Superior temporal gyrus (tissue), 1 donor: ENCODE measurements at regions not wholly inside any gene's neighbourhood (a gene's known extent, or its start where the extent isn't known, plus 50 kb on each side); places are given as distances from the start of the nearest gene placed in this dataset.
A peak's percentile ranks its signal among the peaks of the same experiment; 100 is the strongest.

ENCODE experiments used
- DNase-seq: peaks from one replicate; pipeline ENCODE4 v3.0.0-alpha.2; 2016; ENCODE audit errors: extremely low spot score

DNA sequence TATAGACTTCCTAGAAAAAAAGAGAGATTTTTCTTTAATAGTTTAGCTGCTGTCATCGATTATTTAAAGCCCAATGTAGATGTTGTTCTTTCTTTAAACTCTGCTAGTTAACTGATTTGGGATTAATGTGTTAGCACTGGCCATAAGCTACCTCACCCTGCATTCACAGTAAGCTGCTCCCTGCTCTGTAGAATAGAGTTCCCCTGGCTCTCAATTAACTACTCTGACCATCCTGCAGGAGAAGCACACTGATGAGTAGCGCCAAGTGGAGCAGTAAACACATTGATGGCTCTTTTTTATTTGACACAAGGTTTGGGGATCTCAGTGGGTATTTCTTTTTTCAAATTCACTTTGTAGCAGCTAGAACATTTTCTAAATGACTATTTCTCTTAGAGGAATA, 807.9 kb upstream of the ZNF608 start:
- DNase-seq, result no peak

DNA sequence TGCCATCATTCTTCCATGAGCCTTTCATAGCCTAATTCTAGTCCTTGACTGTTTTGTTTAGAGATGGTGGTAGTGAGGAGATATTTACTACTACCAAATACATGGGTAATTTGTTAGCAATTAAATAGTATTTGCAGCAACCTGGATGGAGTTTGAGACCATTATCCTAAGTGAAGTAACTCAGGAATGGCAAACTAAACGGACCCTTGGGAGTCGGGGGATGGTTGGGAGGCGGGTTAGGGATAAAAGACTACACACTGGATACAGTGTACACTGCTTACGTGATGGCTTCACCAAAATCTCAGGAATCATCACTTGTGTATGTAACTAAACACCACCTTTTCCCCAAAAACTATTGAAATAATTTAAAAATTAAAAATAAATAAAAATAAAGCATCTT, 809.2 kb upstream of the ZNF608 start:
- no peak for DNase-seq

DNA sequence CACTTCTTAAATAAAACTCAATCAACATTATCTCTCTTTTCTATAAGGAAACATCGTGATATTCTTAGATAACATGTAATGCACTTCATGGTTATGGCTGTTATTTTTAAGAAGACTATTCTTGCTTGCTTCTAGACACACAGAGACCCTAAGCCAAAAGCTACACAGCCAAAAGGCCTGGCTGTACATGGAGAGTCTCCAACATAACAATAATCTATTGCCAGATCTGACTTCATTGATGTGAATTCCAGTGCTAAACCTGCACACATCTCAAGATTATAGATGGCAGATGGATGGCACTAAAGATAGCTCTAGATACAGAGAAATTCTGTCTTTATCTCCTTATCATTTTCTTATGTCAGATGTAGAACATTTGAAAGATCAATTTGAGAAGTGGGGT, 811.6 kb upstream of the ZNF608 start:
- no peak for DNase-seq

DNA sequence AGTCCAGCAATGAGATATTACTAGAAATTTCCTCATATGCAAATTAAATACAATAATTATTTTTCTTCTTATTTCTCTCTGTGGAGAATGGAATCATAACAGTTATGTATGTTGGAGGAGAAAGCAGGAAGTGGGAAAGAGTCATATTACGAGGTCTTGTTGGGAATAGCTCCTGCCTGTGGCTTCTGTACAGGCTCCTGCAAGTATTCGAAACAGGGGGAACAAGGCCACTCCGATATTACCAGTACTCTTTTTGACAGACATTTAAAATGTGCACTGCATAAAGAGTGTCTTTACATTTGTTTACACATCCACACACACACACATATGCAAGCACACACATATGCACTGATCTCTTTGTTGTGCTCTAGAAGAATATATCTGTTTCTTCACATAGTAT, 812.0 kb upstream of the ZNF608 start:
- DNase-seq, result no peak

DNA sequence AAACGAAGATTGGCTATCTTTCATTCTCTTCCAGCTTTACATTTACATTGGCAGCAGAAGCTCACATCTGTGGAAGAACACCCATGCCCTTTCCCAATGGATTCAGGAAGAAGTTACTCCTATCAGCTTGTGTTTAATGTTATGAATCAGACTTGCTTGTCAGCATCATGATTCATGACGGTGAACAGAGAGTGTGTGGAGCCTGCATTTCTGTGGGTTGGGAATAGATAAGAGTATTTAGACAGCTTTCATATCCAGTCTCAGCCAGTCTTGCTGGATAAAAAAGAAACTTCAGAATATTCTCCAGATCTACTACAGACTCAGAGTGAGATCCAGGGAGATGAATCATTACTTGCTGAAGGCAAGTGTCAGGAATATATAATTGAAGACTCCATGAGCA, 812.9 kb upstream of the ZNF608 start:
- DNase-seq, result no peak

DNA sequence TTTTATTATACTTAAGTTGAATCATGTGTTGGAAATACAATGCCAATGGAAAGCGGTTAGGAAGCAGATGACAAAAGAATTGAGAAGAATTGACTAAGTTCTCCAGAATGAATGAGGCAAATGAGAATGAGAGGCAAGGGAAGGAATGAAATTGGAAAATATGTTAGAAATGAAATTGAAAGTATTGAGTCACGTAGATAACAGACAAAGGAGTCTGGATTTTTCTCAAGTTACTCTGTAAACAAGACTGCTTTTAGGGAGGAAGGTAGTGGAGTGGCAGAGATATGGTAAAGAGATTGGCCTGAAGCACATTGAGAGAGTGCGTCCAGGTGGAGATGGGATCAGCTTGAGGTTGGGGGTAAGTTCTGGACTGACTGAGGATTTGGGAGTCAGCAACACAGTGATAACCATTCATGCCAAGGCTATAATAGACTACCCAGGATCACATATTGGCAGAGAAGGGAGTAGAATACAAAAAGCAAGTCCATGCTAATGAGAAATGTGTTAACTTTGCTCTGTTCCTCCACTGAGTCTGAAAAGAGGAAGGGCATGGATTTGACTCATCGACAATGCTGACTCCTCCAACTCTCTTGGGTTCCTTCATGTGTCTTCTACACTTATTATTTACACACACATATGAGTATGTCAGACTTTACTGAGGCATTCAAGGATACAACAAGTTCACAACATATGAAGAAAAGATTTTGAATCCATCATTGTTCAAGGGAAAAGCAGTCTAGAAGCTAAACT, 814.2 kb upstream of the ZNF608 start:
- no peak for DNase-seq

DNA sequence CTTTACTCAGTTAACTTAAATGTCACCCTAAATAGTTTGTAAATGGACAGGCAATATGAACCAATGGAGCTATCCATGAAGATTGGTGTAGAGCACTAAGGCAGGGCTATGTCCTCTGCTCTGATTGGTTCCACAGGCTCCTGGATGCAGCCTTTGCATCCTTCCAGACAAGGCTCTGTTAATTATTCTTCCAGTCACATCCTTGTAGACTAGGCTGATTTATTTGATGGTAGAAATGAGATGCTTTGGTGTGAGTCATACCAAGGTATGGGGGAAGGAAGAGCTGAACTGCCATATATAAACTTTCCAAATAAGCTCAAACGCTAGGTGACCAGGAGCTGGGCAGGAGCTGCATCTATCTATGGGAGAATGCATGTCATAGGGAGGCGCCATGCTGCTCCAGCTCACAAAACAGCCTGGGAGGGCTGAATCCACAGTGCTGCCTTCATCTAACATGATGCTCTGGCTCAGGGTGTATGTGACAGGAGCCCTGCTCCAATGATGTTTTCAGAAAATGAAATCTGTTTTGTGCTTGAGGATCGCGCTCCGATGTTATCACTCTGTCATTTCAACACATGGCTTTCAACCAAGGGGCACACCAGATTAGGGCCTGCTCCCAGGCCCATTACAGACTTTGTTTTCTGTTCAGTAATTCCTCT, 818.0 kb upstream of the ZNF608 start:
- DNase-seq, result no peak

DNA sequence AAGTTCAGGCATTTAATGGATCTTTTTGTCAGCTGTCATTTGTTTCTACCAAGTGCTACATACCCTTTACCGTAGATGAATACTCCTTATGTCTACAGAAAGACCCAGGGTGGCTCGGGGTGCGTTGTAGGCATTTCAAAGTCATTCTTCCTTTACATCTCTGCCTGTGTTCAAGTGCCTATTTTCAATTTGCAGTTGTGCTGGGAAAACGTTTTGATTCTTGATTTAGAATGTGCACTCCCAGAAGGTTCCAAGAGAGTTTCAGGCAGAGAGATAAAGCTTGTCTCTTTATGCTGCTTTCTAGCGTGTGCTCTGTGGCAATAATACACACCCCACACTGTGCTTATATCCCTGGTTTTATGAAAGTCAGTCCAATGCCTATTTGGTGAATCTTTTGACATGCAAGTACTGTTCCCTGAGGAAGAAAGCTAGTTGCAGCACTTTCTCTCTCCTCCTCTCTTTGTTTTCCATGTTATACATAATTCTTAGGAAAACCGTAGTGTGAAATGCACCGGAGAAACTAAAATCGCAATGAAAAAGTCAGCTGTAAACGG, 828.1 kb upstream of the ZNF608 start:
- DNase-seq, result peak; percentile 70

DNA sequence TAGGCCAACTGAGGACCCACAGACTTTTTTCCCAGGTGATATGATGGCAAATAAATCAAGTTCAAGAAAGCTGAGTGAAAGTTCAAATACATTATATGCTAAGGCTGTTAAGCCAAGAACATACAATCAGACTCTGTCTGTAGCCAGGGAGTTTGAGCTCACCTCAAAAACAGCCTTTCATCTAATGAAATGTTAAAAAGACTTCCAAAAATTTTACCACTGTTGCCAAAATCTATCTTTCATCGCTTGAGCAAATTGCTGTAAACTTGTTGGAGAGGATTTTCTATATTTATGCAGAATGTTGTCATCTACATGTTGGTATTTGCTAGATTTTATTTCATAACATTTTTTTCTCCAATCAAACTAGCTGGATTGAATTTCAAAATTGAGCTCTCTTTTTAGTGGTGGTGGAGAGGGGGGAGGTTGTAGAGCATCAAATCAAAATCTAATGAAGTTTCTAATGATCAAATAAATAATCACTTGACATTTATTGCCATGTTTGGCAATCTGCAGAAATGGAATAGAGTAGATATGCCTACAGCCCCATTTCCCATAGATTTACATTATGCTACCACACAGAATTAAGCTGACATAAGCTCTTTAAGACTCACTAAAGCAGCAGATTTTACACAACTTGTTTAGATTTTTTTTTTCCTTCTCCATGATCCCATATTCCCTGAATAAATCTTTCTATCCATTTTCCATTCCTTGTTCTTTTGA, 828.9 kb upstream of the ZNF608 start:
- DNase-seq, result peak; percentile 50

DNA sequence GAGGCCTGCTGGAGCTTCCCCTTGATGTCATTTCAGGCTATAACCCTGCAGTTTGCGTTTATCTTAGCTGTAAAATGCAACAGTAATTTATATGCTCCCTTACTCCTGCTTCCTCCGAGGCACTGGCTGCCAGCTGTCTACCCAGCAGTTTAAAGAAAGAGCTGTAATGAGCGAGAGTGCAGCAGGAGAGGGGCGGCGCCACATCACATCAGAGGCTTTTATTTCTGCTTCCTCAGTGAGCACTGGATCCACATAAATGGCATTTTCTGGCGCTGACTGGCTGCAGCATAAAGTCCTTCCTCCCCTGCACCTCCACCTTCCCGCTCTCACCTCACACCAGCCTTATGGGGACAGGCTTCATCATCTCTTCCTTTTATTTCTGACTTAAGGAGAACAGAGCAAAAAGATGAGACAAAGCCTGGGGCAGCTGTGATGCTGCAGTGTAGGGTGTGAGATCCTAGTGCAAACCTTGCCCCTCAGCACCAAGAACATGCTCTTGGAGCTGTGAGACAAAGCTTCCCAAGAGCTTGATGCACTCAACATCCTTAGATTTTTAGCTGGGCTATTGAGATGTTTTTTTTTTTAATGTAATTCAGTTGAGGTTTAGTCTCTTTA, 829.6 kb upstream of the ZNF608 start:
- DNase-seq, result peak; percentile 83

DNA sequence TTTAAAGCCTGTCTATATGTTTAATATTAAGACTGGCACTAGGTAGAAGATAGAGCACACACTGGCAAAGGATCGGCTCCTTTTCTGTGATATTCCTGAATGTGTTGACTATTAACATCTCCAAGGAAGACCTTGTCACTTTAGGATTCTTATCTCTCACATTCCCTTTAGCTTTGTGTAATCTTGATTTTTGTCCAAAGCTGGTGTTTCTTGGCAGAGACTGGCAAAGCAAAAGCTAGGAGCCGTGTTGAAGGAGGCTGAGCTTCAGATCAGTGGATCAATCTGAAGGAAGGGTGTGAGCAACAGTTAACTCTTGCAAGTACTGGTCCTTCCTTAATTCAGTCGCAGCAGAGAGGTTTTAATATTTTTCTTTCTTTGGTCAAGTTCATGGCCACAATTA, 830.4 kb upstream of the ZNF608 start:
- DNase-seq, result peak; percentile 60

DNA sequence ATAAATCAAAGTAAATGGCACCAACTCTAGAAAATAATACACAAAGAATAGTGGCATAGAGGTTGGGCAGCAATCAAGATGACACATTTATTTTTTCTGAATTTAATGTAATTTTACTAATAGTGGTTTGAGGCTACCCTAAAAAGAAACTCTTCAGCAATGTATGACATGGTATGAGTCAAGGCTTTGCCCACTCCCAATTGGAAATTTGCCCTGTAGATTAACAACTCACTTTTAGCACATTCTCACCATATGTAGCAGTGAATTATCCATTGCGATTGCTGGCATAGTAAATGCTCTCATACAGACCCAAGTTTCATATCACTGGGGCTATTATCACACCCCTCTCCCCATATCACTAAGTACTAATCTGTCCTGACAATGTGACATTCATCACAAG, 832.1 kb upstream of the ZNF608 start:
- no peak for DNase-seq

DNA sequence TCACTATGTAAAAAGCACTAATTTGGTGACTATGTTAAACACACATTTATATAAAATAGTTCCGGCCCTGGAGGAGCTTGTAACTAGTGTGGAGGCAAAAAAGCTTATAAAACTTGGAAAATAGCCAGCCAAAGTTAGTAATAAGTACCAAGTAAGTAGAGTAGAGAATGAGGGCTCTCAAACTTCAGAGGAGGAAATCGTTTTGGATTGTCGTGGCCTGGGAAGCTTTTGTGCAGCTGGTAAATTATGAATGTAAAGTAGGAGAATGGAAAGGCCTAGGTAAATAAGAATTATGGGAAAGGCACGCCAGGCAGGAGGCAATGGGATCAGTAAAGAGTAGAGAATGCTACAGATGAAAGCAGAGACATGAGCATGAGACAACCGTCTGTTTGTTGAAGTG, 832.7 kb upstream of the ZNF608 start:
- DNase-seq, result no peak

DNA sequence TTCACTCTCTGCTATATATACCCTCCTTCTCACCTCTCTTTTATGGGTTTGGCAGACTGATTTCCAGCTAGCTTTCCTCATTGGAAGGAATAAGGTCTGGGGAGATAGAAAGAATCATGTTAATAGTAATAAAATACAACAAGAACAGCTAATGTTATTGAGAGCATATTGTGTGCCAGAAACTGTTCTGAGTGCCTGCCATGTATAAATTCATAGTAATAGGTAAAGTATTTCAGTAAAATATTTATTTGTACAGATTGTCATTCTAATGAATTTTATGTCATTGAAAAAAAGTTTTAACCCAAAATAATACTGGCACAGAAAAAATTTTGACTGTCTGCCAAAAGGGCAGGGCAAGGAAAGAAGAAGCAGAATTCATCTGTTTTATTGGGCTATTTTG, 834.9 kb upstream of the ZNF608 start:
- no peak for DNase-seq

DNA sequence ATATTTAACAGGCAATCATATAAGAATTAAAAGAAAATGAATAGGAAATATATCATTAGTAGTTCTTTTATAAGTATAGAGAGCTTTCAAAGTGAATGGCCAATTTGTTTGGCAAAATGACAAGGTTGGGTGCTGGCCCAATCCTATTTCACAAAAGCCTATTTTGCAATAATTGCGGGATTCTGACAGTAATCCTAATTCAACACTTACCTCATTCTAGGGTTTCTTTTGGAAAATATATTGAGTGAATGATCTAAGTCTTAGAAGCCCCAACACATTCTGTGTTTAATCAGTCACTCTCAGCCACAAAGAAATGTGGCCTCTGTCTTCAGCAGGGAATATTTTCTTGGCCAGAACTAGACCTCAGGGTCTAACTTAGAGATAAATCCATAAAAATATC, 835.9 kb upstream of the ZNF608 start:
- DNase-seq, result no peak

DNA sequence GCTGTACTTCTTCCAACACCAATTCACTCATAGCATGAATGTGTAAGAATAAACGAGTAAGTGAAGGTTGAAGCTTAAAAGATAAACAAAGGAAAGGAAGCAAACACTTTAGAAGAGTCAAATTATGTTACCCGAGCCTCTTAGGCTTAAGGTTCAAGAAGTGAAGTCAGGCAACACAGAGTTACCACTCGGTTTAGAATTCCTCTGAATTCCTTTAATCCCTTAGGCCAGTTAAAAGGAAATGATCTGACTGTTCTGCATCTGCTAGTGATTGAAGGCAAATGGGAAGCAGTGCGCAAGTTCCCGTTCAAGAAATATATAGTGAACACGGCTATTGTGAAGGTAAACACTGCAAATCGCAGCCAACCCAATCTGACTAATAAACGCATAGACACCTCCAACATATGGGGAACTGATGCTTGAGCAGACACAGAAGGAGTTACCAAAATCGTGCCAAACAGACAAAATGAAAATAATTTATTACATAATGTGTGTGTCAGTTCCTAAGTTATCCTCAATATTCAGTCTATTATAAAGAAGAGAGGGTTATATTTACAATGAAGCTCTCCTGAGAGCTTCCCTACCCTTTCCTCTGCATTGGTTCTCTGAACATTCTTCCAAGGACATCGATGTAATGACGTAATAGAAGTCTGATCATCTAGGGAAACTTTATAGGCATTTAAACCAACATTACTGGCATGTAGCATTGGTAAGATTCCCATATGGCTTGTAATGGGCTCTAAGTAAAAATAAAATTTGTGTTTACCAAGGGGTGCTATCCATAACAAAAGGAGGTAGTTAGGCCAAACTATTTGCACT, 837.1 kb upstream of the ZNF608 start:
- no peak for DNase-seq

DNA sequence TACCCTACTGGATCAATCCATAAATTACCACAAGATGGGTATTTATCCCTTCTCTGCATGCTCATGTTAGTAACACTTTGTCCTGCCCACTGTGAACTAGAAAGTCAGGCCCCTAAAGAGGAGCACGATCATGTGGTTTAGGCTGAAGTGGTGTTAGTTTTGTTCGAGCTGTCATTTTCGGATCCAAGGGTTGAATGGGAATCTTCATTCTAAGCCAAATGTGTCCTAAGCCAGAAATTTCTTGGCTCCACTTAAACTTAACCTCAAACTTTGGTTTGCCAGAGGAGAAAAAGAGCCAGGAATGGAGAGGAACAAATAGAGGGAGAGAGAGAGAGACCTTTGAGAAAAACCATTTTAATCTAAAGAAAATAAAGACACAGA, 837.7 kb upstream of the ZNF608 start:
- DNase-seq, result peak; percentile 38

DNA sequence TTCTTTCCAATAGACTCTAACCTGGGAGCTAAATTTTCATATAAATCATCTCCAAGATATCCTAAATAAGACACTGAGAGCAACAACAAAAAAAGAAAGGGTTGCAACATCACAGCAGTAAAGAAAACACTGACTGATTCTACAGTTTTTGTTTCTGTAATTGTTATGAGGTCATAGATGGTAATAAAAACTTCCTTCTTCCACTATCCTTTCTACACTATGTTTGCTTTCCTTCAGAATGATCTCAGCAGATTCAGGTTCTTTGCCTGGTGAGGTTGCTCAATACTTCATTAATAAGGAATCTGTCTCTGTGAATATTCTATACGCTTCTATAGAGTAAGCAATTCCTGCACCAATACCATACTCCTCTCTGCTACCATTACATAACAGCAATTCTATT, 835.6 kb upstream of the GRAMD2B start:
- no peak for DNase-seq

DNA sequence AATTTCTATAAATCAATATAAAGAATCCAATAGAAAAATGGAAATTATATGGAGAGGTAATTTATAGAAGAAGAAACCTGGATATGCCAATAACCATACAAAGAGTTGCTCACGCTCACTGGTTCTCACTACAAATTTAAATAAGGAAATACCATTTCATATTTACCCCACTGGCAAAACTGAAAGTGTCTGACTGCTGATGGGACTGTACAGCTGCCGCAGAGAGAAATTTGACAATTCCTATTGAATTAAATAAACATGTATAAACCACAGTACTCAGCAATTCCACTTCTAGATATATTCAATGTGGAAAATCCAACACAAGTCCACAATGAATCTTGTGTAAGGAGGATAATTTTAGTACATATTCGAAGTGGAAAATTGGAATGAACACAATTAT, 830.4 kb upstream of the GRAMD2B start:
- no peak for DNase-seq

DNA sequence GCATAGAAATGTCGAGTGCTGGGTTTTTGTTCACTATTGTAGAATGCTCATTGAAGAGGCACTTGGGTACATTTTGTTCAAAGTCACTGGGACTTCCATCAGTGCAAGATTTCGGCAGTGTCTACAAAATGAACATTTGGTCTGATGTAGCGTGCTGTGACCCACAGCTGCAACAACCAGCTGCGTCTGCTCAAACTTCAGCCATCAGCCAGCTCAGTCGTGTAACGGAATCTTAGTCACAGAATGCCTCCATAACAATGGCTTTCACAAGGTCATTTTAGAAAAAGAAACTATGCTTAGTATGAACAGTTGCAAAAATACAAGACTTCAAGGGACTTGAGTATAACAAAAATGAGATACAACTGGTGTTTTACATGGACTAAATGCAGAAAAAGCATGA, 828.1 kb upstream of the GRAMD2B start:
- DNase-seq, result peak; percentile 78

DNA sequence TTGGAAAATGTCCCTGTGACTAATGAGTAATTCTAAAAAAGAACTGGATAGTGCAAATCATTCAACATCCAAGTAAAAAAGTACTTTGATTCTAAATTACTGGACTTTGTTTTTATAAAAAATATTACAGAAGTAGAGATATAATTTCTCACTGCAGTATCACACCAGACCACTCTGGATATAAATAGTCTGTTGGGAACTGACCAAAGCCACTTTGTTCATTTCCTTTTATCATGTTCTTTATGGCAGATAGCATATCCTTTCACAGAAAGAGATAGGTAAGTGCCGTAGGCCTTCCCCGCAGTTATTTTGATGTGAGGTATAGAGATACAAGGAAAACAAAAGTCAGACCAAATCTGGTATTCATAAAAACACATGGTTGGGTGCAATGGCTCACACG, 827.4 kb upstream of the GRAMD2B start:
- DNase-seq, result no peak

DNA sequence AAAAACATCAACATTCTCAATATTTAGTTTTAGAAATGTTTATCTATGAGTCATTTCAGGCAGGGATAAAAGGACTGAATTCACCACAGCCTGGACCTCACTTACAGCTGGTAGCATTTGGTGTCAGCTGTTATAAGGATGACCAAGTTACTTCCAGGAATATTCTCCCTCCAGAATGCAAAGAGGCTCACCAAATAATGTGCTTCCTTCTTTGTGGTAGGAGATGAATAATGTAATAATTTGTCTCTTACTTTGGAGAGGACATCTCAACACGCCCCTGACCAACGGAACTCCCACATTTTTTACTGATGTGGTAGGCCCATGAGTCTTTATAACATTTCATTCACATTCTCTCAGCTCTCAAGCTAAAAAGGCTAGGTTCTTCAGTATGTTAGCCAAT, 825.9 kb upstream of the GRAMD2B start:
- no peak for DNase-seq
